Sigmoid colon (tissue), 6 donors: ENCODE measurements at regions not wholly inside any gene's neighbourhood (a gene's known extent, or its start where the extent isn't known, plus 50 kb on each side); places are given as distances from the start of the nearest gene placed in this dataset.

Source experiments
- DNase-seq: peaks from one replicate; pipeline ENCODE4 v3.0.0-alpha.2; 2019
- H3K27ac ChIP-seq, 4 donors: fragments of 200-600 bp; sonication (generic); one replicate each; pipeline ENCODE4 v1.5.1; 2016 to 2019; ENCODE audit warnings: mild to moderate bottlenecking in 1 of 4
- H3K27me3 ChIP-seq, 3 donors: fragments of 200-600 bp; sonication (generic); one replicate each; pipeline ENCODE4 v1.5.1; 2019; ENCODE audit warnings: mild to moderate bottlenecking in 1 of 3
- H3K36me3 ChIP-seq, 4 donors: fragments of 200-600 bp; sonication (generic); one replicate each; pipeline ENCODE4 v1.5.1; 2016 to 2019
- H3K4me1 ChIP-seq, 4 donors: fragments of 200-600 bp; sonication (generic); one replicate each; pipeline ENCODE4 v1.5.1; 2017 to 2019
- H3K4me3 ChIP-seq, 4 donors: fragments of 200-600 bp; sonication (generic); one replicate each; pipeline ENCODE4 v1.5.1; 2017 to 2019; ENCODE audit warnings: mild to moderate bottlenecking in 2 of 4, moderate library complexity in 1 of 4
- H3K9me3 ChIP-seq, 4 donors: fragments of 200-600 bp in 3 of 4; sonication (generic) in 3 of 4; one replicate each; pipeline versions ENCODE4 v1.5.1 to v1.6.1; 2013 to 2019
- CTCF ChIP-seq, 4 experiments: fragments of 450-650 bp in 3 of 4; fragments of 200-600 bp in 1 of 4; IDR thresholded peaks; one replicate each; pipeline ENCODE4 v1.5.1; 2016 to 2019; ENCODE audit warnings: antibody characterized with exemption in 4 of 4, mild to moderate bottlenecking in 3 of 4, moderate library complexity in 2 of 4
- EP300 ChIP-seq, 4 donors: sonication (generic); formaldehyde crosslinking; IDR thresholded peaks; one replicate each; pipeline ENCODE4 v1.6.1; 2017; ENCODE audit warnings: antibody characterized with exemption in 4 of 4
- POLR2A ChIP-seq, 2 donors: fragments of 450-650 bp; IDR thresholded peaks; one replicate each; pipeline ENCODE4 v1.6.1; 2016; ENCODE audit warnings: antibody characterized with exemption in 2 of 2, mild to moderate bottlenecking in 2 of 2, moderate library complexity in 2 of 2
- POLR2AphosphoS5 ChIP-seq, 4 donors: sonication (generic); formaldehyde crosslinking; IDR thresholded peaks; one replicate each; pipeline ENCODE4 v1.6.1; 2017; ENCODE audit warnings: antibody characterized with exemption in 4 of 4
- WGBS, 2 donors: extraction: QIAGEN DNeasy Blood & Tissue Kit; methylation state at CpG; one replicate each; pipeline ENCODE4 v1.1.7; 2013; 5-methylcytosine and 5-hydroxymethylcytosine counted together
- intact Hi-C: fragments of 100-400 bp; cut with DNase I; formaldehyde crosslinking; loops from one replicate; pipeline ENCODE4 v1.15.1; 2023
- donor health status: healthy with polysubstance abuse.
- donor health status: healthy.

DNA sequence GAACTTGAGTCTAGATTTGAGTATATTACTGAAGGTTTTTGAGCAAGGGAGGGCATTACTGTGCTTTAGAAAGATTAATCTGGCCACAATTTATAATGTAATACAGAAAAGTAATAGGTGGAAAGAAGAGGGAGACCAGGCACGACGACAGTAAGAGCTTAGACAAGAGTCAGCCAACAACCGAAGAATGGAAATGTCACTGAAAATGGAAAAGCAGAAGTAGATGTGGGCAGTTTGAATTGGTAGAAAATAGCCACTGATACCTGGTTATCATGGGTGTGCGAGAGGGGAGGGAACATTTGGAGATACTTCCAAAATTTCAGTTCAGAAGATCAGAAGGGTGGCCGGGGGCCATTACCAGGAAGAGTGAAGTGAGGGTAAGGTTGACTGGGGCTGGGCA lies 339.1 kb downstream of the UTRN start:
- H3K27ac ChIP-seq, result no peak overlapping the region
- H3K36me3 ChIP-seq, result no peaks in the 10 kb centered on the region
- 84 to 86% methylated on average over 5 of the region's 5 CpGs for WGBS, 2 donors
- H3K4me1 ChIP-seq, result peaks cover 0 to 13% (median 4%) of the 10 kb centered on the region in 4 donors
- TF ChIP-seq POLR2A (IDR thresholded peaks at IDR 0.05) (no peak), POLR2AphosphoS5 (IDR thresholded peaks at IDR 0.05) (no peak), CTCF (IDR thresholded peaks at IDR 0.05) (no peak), EP300 (IDR thresholded peaks at IDR 0.05) (no peak)
- no peaks in the 10 kb centered on the region for H3K27me3 ChIP-seq
- H3K4me3 ChIP-seq, result no peak overlapping the region
- no peak for DNase-seq
- intact Hi-C loops, result no loop called here
- no peaks in the 10 kb centered on the region for H3K9me3 ChIP-seq

DNA sequence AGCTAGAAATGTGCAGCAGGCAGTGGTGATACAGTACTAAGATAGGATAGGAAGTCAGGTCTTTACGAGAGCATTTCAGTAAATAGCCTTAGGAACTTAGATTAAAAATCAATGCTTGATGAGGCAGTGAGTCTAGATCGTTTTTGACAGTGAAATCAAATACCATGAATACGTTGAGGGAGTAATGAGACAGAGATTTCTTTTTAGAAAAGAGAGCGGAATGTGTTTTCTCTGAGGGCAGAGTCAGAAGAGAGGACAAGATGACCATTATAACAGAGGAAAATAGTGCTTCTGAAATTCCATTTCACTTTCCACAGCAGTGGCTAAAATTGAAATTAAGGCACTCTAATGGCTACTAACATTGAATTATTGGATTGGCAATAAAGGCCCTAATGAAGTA lies 339.6 kb downstream of the UTRN start:
- DNase-seq, result no peak
- Histone ChIP-seq H3K4me1 (peaks cover 0 to 9% (median 2%) of the 10 kb centered on the region in 4 donors), H3K36me3 (no peaks in the 10 kb centered on the region), H3K27me3 (no peaks in the 10 kb centered on the region), H3K4me3 (no peak overlapping the region), H3K27ac (no peak overlapping the region), H3K9me3 (no peaks in the 10 kb centered on the region)
- TF ChIP-seq CTCF (IDR thresholded peaks at IDR 0.05), result no peak
- no peak for TF ChIP-seq EP300 (IDR thresholded peaks at IDR 0.05)
- TF ChIP-seq POLR2A (IDR thresholded peaks at IDR 0.05), result no peak
- no peak for TF ChIP-seq POLR2AphosphoS5 (IDR thresholded peaks at IDR 0.05)
- WGBS, 2 donors, result 87 to 91% methylated on average over 4 of the region's 4 CpGs
- intact Hi-C loops, result no loop called here

GRCh38 chr6:144630857-144631256 lies 345.7 kb downstream of the UTRN start:
- TF ChIP-seq CTCF (IDR thresholded peaks at IDR 0.05) (no peak), EP300 (IDR thresholded peaks at IDR 0.05) (no peak), POLR2A (IDR thresholded peaks at IDR 0.05) (no peak), POLR2AphosphoS5 (IDR thresholded peaks at IDR 0.05) (no peak)
- intact Hi-C loops, result no loop called here
- no peaks in the 10 kb centered on the region for H3K9me3 ChIP-seq

DNA sequence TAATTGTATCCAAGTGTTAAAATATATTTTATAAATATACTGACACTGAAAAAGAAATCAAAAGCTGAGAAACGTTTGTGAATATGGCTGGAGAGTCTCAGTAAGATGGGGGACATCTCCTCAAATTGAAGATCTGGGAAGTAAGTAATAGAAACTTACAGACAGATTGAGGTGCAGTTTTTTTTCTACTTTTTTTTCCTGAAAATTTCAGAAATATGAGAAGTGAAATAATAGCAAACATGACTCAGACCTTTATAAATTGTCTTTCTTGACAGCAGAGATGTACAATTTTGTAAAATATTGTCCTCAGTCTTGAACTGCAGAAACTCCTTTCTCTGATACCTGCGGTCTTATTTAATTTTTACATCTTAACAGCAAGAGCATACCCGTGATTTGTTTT lies 347.1 kb downstream of the UTRN start:
- no peaks in the 10 kb centered on the region for H3K36me3 ChIP-seq
- no peak overlapping the region for H3K27ac ChIP-seq
- H3K4me3 ChIP-seq, result no peak overlapping the region
- 85 to 87% methylated on average over 3 of the region's 3 CpGs for WGBS, 2 donors
- intact Hi-C loops, result no loop called here
- no peaks in the 10 kb centered on the region for H3K9me3 ChIP-seq
- TF ChIP-seq EP300 (IDR thresholded peaks at IDR 0.05) (no peak), POLR2AphosphoS5 (IDR thresholded peaks at IDR 0.05) (no peak), POLR2A (IDR thresholded peaks at IDR 0.05) (no peak), CTCF (IDR thresholded peaks at IDR 0.05) (no peak)
- no peaks in the 10 kb centered on the region for H3K27me3 ChIP-seq
- no peak for DNase-seq
- no peaks in the 10 kb centered on the region for H3K4me1 ChIP-seq

More at GRCh38 chr6:144630857-144631256, 345.7 kb downstream of the UTRN start:
- no peaks in the 10 kb centered on the region for H3K4me1 ChIP-seq
- 93 to 98% methylated on average over 1 of the region's 1 CpG for WGBS, 2 donors
- H3K27me3 ChIP-seq, result no peaks in the 10 kb centered on the region
- H3K4me3 ChIP-seq, result no peak overlapping the region
- no peak overlapping the region for H3K27ac ChIP-seq
- H3K36me3 ChIP-seq, result no peaks in the 10 kb centered on the region
- no peak for DNase-seq

DNA sequence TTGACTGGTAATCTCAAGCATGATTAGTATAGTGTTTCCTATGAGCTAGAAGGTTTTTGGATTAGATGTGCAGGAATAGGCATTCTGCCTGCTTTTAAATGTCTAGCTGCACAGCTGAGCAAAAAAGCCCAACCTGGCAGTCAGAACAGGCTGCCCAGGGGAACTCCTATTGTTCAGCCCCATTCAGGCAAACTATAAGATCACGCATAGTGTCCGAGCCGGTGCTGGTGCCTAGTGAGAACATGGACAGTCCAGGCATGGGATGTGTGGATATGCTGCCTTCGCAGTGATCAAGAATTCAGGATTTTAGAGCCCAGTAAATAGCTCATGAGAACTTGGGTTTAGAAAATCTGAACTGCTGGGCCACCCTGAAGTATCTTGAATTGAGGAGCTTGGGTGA lies 348.8 kb downstream of the UTRN start:
- Histone ChIP-seq H3K27me3 (no peaks in the 10 kb centered on the region), H3K27ac (no peak overlapping the region), H3K9me3 (no peaks in the 10 kb centered on the region), H3K4me3 (no peak overlapping the region), H3K4me1 (no peaks in the 10 kb centered on the region), H3K36me3 (no peaks in the 10 kb centered on the region)
- WGBS, 2 donors, result 97 to 98% methylated on average over 4 of the region's 4 CpGs
- DNase-seq, result no peak
- TF ChIP-seq CTCF (IDR thresholded peaks at IDR 0.05) (no peak), POLR2AphosphoS5 (IDR thresholded peaks at IDR 0.05) (no peak), POLR2A (IDR thresholded peaks at IDR 0.05) (no peak), EP300 (IDR thresholded peaks at IDR 0.05) (no peak)
- intact Hi-C loops, result no loop called here
